GM19395 (cell line): ENCODE measurements at regions not wholly inside any gene's neighbourhood (a gene's known extent, or its start where the extent isn't known, plus 50 kb on each side); places are given as distances from the start of the nearest gene placed in this dataset.
"Not testable (repeated sequence)": the region's sequence is repeated elsewhere in the genome, so short reads cannot be mapped to it uniquely, and the experiment has no call there.

Experiments used
- ATAC-seq: cut with Tn5 transposase; IDR thresholded peaks from one replicate; pipeline ENCODE4 v1.9.1; 2021; ENCODE audit warnings: mild to moderate bottlenecking, moderate library complexity; ENCODE audit not compliant: unreplicated experiment

- ATAC-seq: no peak
Measured at GRCh38 chr5:37971483-37972024, 131.7 kb upstream of the GDNF start.

- no peak for ATAC-seq
Measured at GRCh38 chr5:37966871-37967270, 127.0 kb upstream of the GDNF start.

- no peak for ATAC-seq
Measured at GRCh38 chr5:37966291-37966690, 126.5 kb upstream of the GDNF start.

- ATAC-seq: no peak
Measured at GRCh38 chr5:37962389-37962788, 122.5 kb upstream of the GDNF start.

- ATAC-seq: no peak
Measured at GRCh38 chr5:37957218-37957617, 117.4 kb upstream of the GDNF start.

GRCh38 chr5:37955748-37956147 lies 115.9 kb upstream of the GDNF start:
- no peak for ATAC-seq

GRCh38 chr5:37954561-37954960 lies 114.7 kb upstream of the GDNF start:
- ATAC-seq: no peak

- no peak for ATAC-seq
Measured at GRCh38 chr5:37951946-37952721, 112.3 kb upstream of the GDNF start.

- ATAC-seq: no peak
Measured at GRCh38 chr5:37950436-37950835, 110.6 kb upstream of the GDNF start.

- ATAC-seq: no peak
Measured at GRCh38 chr5:37945446-37945845, 105.6 kb upstream of the GDNF start.

GRCh38 chr5:37943136-37943535 lies 103.3 kb upstream of the GDNF start:
- not testable (repeated sequence) for ATAC-seq

GRCh38 chr5:37940931-37941623 lies 101.2 kb upstream of the GDNF start:
- no peak for ATAC-seq

GRCh38 chr5:37938861-37939260 lies 99.0 kb upstream of the GDNF start:
- ATAC-seq: no peak

GRCh38 chr5:37938076-37938852 lies 98.4 kb upstream of the GDNF start:
- no peak for ATAC-seq

- ATAC-seq: no peak
Measured at GRCh38 chr5:37936091-37936490, 96.2 kb upstream of the GDNF start.

GRCh38 chr5:37933576-37933975 lies 93.7 kb upstream of the GDNF start:
- no peak for ATAC-seq

- no peak for ATAC-seq
Measured at GRCh38 chr5:37932450-37932849, 92.6 kb upstream of the GDNF start.

- ATAC-seq: no peak
Measured at GRCh38 chr5:37931541-37931940, 91.7 kb upstream of the GDNF start.

GRCh38 chr5:37930350-37930749 lies 90.5 kb upstream of the GDNF start:
- no peak for ATAC-seq

GRCh38 chr5:37929791-37930190 lies 90.0 kb upstream of the GDNF start:
- ATAC-seq: no peak

GRCh38 chr5:37927753-37928152 lies 87.9 kb upstream of the GDNF start:
- not testable (repeated sequence) for ATAC-seq
